Keratinocyte (primary cell): ENCODE measurements at regions not wholly inside any gene's neighbourhood (a gene's known extent, or its start where the extent isn't known, plus 50 kb on each side); places are given as distances from the start of the nearest gene placed in this dataset.

ENCODE experiments used
- DNase-seq: peaks from one replicate; pipeline ENCODE4 v3.0.0-alpha.2; 2011; ENCODE audit warnings: low read depth, missing footprints, low spot score
- FAIRE-seq: peaks from 2 replicates; lab custom pipeline; 2011; peaks lifted over from hg19 to GRCh38; lab: Jason Lieb, UNC
- H2AFZ ChIP-seq: 2 replicates; pipeline ENCODE4 v1.6.0; 2012; ENCODE audit warnings: low read length, control low read depth, inconsistent platforms; ENCODE audit not compliant: control insufficient read depth
- H3K27ac ChIP-seq: 2 replicates; pipeline ENCODE4 v1.5.1; 2011; ENCODE audit warnings: low read length; ENCODE audit not compliant: control insufficient read depth, insufficient read depth
- H3K27me3 ChIP-seq: 3 replicates; pipeline ENCODE4 v1.6.0; 2011; ENCODE audit warnings: low read length; ENCODE audit not compliant: control insufficient read depth, insufficient read depth; ENCODE audit errors: extremely low read depth
- H3K36me3 ChIP-seq, 2 experiments: 2 replicates in 1 of 2; 3 replicates in 1 of 2; pipeline ENCODE4 v1.5.1; 2011; ENCODE audit warnings: low read length in 2 of 2, mild to moderate bottlenecking in 1 of 2; ENCODE audit not compliant: control insufficient read depth in 2 of 2, insufficient read depth in 2 of 2; ENCODE audit errors: extremely low read depth in 1 of 2
- H3K4me1 ChIP-seq: 3 replicates; pipeline ENCODE4 v1.5.1; 2011; ENCODE audit warnings: low read length; ENCODE audit not compliant: control insufficient read depth, insufficient read depth; ENCODE audit errors: extremely low read depth
- H3K4me2 ChIP-seq: 3 replicates; pipeline ENCODE4 v1.6.0; 2011; ENCODE audit warnings: low read depth, low read length; ENCODE audit not compliant: control insufficient read depth, insufficient read depth; ENCODE audit errors: extremely low read depth
- H3K4me3 ChIP-seq, 3 experiments: fragments of 200-600 bp in 1 of 3; sonication (generic) in 1 of 3; 2 replicates in 2 of 3; 3 replicates in 1 of 3; pipeline ENCODE4 v1.5.1; 2011 to 2016; ENCODE audit warnings: low read length in 3 of 3, mild to moderate bottlenecking in 3 of 3, control low read depth in 2 of 3, inconsistent platforms in 1 of 3, low read depth in 1 of 3, mixed read lengths in 1 of 3, mixed run types in 1 of 3, moderate library complexity in 1 of 3; ENCODE audit not compliant: control insufficient read depth in 2 of 3, insufficient read depth in 2 of 3; ENCODE audit errors: extremely low read depth in 1 of 3
- H3K79me2 ChIP-seq: 2 replicates; pipeline ENCODE4 v1.6.0; 2012; ENCODE audit warnings: low read length; ENCODE audit not compliant: control insufficient read depth, insufficient read depth
- H3K9ac ChIP-seq: 3 replicates; pipeline ENCODE4 v1.6.0; 2011; ENCODE audit warnings: low read length; ENCODE audit not compliant: control insufficient read depth, insufficient read depth; ENCODE audit errors: extremely low read depth
- H3K9me1 ChIP-seq: 3 replicates; pipeline ENCODE4 v1.6.0; 2011; ENCODE audit warnings: low read length; ENCODE audit not compliant: control insufficient read depth, insufficient read depth; ENCODE audit errors: extremely low read depth
- H3K9me3 ChIP-seq: 2 replicates; pipeline ENCODE4 v1.5.1; 2012; ENCODE audit warnings: low read depth, low read length; ENCODE audit not compliant: control insufficient read depth
- H4K20me1 ChIP-seq: 3 replicates; pipeline ENCODE4 v1.6.0; 2011; ENCODE audit warnings: low read length; ENCODE audit not compliant: control insufficient read depth, insufficient read depth; ENCODE audit errors: extremely low read depth
- EZH2 ChIP-seq: IDR thresholded peaks from one replicate; pipeline ENCODE4 v1.6.1; 2012; ENCODE audit warnings: inconsistent platforms, mild to moderate bottlenecking, low read length, moderate library complexity
- dilution Hi-C: fragments of 300-500 bp; cut with MboI; formaldehyde crosslinking; loops from one replicate; pipeline ENCODE4 v1.7.0; 2020; ENCODE audit warnings: low sequenced_read_pairs; ENCODE audit not compliant: extremely low pct_ligation_motif_present
- TF ChIP-seq, protein P1 (sequence below), 3 experiments: IDR thresholded peaks in 1 of 3; conservative IDR thresholded peaks in 1 of 3; optimal IDR thresholded peaks in 1 of 3; 2 replicates in 2 of 3; 3 replicates in 1 of 3; pipeline versions ENCODE3 to v1.5.1; 2011; ENCODE audit warnings: low read length in 3 of 3, mild to moderate bottlenecking in 3 of 3, moderate library complexity in 2 of 3, control low read depth in 1 of 3, inconsistent platforms in 1 of 3; ENCODE audit not compliant: insufficient read depth in 2 of 3; ENCODE audit errors: extremely low read depth in 1 of 3

DNA sequence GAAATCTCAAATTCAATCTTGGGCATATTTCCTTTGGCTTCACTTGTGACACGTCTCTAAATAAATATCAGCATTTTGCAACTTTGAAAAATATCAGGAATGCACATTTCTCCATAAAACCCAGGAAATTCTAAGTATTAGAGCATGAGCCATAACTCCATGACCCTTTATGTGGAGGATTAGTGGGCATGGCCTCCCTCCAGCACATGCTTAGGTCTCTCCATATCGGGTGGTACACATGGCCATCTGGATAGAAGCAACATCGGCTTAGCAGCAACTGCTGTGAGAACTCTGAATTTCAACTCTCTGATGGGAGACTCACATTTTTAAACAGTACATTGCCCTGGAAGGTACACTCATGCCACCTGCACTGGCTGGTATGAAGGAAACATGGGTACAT is 73.7 kb upstream of the EGFLAM start:
- H3K4me1 ChIP-seq, result no peaks in the 10 kb centered on the region

DNA sequence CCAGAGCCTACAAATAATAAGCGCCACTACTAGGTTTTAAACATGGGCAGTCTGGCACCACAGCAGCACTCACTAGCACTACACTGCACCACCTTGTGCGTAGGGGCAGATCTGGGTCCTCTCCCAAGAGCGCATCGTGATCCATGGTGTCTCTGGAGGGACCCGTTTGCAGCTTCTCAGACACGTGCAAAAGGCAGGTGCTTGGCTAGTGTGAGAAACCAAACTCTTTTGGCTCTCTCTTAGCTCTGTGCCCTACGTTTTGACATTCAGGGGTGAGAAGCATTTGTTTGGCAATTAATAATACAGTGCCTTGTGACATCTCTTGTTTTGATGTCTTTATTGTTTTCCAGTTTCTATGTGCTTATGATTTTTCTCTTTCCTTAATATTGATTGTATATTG is 75.4 kb upstream of the EGFLAM start:
- H3K79me2 ChIP-seq, result no peaks in the 10 kb centered on the region
- TF ChIP-seq, protein P1, sequence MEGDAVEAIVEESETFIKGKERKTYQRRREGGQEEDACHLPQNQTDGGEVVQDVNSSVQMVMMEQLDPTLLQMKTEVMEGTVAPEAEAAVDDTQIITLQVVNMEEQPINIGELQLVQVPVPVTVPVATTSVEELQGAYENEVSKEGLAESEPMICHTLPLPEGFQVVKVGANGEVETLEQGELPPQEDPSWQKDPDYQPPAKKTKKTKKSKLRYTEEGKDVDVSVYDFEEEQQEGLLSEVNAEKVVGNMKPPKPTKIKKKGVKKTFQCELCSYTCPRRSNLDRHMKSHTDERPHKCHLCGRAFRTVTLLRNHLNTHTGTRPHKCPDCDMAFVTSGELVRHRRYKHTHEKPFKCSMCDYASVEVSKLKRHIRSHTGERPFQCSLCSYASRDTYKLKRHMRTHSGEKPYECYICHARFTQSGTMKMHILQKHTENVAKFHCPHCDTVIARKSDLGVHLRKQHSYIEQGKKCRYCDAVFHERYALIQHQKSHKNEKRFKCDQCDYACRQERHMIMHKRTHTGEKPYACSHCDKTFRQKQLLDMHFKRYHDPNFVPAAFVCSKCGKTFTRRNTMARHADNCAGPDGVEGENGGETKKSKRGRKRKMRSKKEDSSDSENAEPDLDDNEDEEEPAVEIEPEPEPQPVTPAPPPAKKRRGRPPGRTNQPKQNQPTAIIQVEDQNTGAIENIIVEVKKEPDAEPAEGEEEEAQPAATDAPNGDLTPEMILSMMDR (optimal IDR thresholded peaks at IDR 0.05 in 1 of 3, IDR thresholded peaks at IDR 0.05 in 1 of 3, conservative IDR thresholded peaks at IDR 0.05 in 1 of 3; ENCODE audit: extremely low read depth in 1 of 3, insufficient read depth in 2 of 3, low read length in 3 of 3), result no peak
- TF ChIP-seq EZH2, result no peak
- no peak overlapping the region for H3K27ac ChIP-seq
- no peaks in the 10 kb centered on the region for H3K9me3 ChIP-seq
- H3K9ac ChIP-seq, result no peak overlapping the region
- no peak overlapping the region for H3K4me3 ChIP-seq
- FAIRE-seq, result no peak
- H3K27me3 ChIP-seq, result no peaks in the 10 kb centered on the region
- H3K36me3 ChIP-seq, result no peaks in the 10 kb centered on the region
- no peaks in the 10 kb centered on the region for H4K20me1 ChIP-seq
- no peak overlapping the region for H2AFZ ChIP-seq
- no peak for DNase-seq
- no peak overlapping the region for H3K4me2 ChIP-seq
- H3K9me1 ChIP-seq, result no peaks in the 10 kb centered on the region
- no peaks in the 10 kb centered on the region for H3K4me1 ChIP-seq
- dilution Hi-C loops, result no loop called here

More for the DNA sequence above, 73.7 kb upstream of the EGFLAM start:
- H3K9me3 ChIP-seq, result no peaks in the 10 kb centered on the region
- no peak overlapping the region for H3K4me3 ChIP-seq
- H3K27me3 ChIP-seq, result no peaks in the 10 kb centered on the region
- no peak overlapping the region for H3K9ac ChIP-seq
- TF ChIP-seq EZH2, result no peak
- TF ChIP-seq, protein P1 (optimal IDR thresholded peaks at IDR 0.05 in 1 of 3, IDR thresholded peaks at IDR 0.05 in 1 of 3, conservative IDR thresholded peaks at IDR 0.05 in 1 of 3; ENCODE audit: extremely low read depth in 1 of 3, insufficient read depth in 2 of 3, low read length in 3 of 3), result no peak
- DNase-seq (no peak), FAIRE-seq (no peak)
- H3K79me2 ChIP-seq, result no peaks in the 10 kb centered on the region
- H3K4me2 ChIP-seq, result no peak overlapping the region
- H3K9me1 ChIP-seq, result no peaks in the 10 kb centered on the region
- dilution Hi-C loops, result no loop called here
- no peak overlapping the region for H3K27ac ChIP-seq
- H4K20me1 ChIP-seq, result no peaks in the 10 kb centered on the region
- H2AFZ ChIP-seq, result no peak overlapping the region
- H3K36me3 ChIP-seq, result no peaks in the 10 kb centered on the region
